ENCODE measurements at regions not wholly inside any gene's neighbourhood (a gene's known extent, or its start where the extent isn't known, plus 50 kb on each side); places are given as distances from the start of the nearest gene placed in this dataset.

DNA sequence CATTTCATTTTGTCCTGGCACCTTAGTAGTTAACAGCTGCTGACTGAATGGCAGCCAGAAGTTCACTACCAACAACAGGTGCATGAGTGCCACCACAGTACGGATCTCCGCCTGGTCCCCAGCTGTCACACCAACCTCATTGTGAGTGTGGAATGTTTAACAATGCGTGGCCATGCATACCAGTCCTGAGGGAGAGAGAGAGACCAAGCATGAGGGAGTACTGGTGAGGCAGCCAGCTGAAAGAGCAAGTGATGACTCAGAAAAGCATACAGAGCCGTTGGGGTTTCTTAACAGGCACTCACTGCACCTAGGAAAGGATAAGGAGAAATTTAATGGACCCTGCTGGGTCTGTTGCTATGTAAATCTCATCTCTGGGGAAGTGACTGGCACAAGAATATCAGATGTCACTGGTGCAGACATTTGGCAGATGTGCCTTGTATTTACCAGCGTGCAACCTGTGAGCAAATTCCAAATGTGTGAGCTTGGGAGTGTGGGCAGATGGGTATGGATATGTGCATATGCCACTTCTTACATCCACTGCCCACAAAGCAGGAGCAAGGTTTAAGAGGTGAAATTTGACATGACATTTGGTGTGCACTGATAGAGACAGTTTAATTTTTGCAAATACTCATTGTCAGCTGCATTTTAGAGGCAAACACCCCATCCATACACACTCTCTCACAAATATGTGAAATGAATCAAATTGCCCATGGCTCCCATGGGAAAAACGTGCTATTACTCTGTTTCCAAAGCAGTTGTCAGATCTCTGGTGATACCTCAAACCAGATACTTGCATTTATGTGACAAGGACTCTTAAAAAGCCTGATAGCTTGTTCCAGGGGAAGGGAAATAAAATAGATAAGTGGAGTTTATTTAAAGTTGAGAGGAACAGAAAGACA lies 245.2 kb upstream of the ARPP21 start:
- TF ChIP-seq, protein P1, sequence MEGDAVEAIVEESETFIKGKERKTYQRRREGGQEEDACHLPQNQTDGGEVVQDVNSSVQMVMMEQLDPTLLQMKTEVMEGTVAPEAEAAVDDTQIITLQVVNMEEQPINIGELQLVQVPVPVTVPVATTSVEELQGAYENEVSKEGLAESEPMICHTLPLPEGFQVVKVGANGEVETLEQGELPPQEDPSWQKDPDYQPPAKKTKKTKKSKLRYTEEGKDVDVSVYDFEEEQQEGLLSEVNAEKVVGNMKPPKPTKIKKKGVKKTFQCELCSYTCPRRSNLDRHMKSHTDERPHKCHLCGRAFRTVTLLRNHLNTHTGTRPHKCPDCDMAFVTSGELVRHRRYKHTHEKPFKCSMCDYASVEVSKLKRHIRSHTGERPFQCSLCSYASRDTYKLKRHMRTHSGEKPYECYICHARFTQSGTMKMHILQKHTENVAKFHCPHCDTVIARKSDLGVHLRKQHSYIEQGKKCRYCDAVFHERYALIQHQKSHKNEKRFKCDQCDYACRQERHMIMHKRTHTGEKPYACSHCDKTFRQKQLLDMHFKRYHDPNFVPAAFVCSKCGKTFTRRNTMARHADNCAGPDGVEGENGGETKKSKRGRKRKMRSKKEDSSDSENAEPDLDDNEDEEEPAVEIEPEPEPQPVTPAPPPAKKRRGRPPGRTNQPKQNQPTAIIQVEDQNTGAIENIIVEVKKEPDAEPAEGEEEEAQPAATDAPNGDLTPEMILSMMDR (IDR thresholded peaks at IDR 0.05) = no peak
- TF ChIP-seq POLR2A (IDR thresholded peaks at IDR 0.05) = no peak

Measured in lower leg skin (tissue), 3 donors.